ENCODE measurements at regions not wholly inside any gene's neighbourhood (a gene's known extent, or its start where the extent isn't known, plus 50 kb on each side); places are given as distances from the start of the nearest gene placed in this dataset.

DNA sequence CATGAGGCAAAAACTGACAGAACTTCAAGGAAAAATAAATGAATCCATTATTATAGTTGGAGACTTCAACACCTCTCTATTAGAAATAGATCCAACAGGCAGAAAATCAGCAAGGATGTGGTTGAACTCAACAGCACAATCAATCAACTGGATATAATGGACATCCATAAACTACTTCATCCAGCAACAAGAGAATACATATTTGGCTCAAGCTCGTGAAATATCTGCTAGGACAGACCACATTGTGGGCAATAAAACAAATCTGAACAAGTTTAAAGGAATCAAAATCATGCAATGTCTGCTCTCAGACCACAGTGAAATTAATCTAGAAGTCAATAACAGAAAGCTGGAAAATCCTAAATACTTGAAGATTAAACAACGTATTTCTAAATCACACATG lies 362.6 kb downstream of the CD109 start:
- DNase-seq (ENCODE audit: low spot score) (no peak), ATAC-seq (no peak)
- Histone ChIP-seq H3K9me2 (ENCODE audit: insufficient read depth) (0 out of 2 replicates have a peak, but pooled peaks cover 3% of the 10 kb centered on the region), H2AFZ (no peak overlapping the region), H3K36me3 (ENCODE audit: insufficient read depth) (no peaks in the 10 kb centered on the region), H4K20me1 (replicated peaks; ENCODE audit: insufficient read depth) (no peaks in the 10 kb centered on the region), H3F3A (replicated peaks; ENCODE audit: low read depth) (no peaks in the 10 kb centered on the region), H3K4me1 (ENCODE audit: insufficient read depth) (no peaks in the 10 kb centered on the region), H3K4me3 (no peak overlapping the region), H3K4me2 (no peak overlapping the region), H3K27ac (ENCODE audit: low read depth) (no peak overlapping the region), H3K27me3 (ENCODE audit: insufficient read depth) (no peaks in the 10 kb centered on the region), H3K79me2 (replicated peaks; ENCODE audit: insufficient read depth) (no peaks in the 10 kb centered on the region)
- no peak overlapping the region for H3K4me3 Mint-ChIP-seq
- no peaks in the 10 kb centered on the region; the same call in 2 of the 3 replicates for H3K36me3 Mint-ChIP-seq (ENCODE audit: low read depth)
- TF ChIP-seq POLR2AphosphoS5 (IDR thresholded peaks at IDR 0.05; ENCODE audit: low read depth) (no peak), NANOG (IDR thresholded peaks at IDR 0.05; ENCODE audit: borderline replicate concordance) (no peak), CREB1 (CRISPR knock-in tag; IDR thresholded peaks at IDR 0.05; ENCODE audit: low read depth) (no peak)
- TF ChIP-seq, protein P1, sequence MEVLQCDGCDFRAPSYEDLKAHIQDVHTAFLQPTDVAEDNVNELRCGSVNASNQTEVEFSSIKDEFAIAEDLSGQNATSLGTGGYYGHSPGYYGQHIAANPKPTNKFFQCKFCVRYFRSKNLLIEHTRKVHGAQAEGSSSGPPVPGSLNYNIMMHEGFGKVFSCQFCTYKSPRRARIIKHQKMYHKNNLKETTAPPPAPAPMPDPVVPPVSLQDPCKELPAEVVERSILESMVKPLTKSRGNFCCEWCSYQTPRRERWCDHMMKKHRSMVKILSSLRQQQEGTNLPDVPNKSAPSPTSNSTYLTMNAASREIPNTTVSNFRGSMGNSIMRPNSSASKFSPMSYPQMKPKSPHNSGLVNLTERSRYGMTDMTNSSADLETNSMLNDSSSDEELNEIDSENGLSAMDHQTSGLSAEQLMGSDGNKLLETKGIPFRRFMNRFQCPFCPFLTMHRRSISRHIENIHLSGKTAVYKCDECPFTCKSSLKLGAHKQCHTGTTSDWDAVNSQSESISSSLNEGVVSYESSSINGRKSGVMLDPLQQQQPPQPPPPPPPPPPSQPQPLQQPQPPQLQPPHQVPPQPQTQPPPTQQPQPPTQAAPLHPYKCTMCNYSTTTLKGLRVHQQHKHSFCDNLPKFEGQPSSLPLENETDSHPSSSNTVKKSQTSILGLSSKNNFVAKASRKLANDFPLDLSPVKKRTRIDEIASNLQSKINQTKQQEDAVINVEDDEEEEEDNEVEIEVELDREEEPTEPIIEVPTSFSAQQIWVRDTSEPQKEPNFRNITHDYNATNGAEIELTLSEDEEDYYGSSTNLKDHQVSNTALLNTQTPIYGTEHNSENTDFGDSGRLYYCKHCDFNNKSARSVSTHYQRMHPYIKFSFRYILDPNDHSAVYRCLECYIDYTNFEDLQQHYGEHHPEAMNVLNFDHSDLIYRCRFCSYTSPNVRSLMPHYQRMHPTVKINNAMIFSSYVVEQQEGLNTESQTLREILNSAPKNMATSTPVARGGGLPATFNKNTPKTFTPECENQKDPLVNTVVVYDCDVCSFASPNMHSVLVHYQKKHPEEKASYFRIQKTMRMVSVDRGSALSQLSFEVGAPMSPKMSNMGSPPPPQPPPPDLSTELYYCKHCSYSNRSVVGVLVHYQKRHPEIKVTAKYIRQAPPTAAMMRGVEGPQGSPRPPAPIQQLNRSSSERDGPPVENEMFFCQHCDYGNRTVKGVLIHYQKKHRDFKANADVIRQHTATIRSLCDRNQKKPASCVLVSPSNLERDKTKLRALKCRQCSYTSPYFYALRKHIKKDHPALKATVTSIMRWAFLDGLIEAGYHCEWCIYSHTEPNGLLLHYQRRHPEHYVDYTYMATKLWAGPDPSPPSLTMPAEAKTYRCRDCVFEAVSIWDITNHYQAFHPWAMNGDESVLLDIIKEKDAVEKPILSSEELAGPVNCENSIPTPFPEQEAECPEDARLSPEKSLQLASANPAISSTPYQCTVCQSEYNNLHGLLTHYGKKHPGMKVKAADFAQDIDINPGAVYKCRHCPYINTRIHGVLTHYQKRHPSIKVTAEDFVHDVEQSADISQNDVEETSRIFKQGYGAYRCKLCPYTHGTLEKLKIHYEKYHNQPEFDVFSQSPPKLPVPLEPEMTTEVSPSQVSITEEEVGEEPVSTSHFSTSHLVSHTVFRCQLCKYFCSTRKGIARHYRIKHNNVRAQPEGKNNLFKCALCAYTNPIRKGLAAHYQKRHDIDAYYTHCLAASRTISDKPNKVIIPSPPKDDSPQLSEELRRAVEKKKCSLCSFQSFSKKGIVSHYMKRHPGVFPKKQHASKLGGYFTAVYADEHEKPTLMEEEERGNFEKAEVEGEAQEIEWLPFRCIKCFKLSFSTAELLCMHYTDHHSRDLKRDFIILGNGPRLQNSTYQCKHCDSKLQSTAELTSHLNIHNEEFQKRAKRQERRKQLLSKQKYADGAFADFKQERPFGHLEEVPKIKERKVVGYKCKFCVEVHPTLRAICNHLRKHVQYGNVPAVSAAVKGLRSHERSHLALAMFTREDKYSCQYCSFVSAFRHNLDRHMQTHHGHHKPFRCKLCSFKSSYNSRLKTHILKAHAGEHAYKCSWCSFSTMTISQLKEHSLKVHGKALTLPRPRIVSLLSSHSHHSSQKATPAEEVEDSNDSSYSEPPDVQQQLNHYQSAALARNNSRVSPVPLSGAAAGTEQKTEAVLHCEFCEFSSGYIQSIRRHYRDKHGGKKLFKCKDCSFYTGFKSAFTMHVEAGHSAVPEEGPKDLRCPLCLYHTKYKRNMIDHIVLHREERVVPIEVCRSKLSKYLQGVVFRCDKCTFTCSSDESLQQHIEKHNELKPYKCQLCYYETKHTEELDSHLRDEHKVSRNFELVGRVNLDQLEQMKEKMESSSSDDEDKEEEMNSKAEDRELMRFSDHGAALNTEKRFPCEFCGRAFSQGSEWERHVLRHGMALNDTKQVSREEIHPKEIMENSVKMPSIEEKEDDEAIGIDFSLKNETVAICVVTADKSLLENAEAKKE (CRISPR knock-in tag; IDR thresholded peaks at IDR 0.05): no peak
- H3K27me3 Mint-ChIP-seq (ENCODE audit: insufficient read depth, low read depth, poor library complexity): no peaks in the 10 kb centered on the region
- H3K27ac Mint-ChIP-seq: no peak overlapping the region
- 0 out of 3 replicates have a peak, but pooled peaks cover 3% of the 10 kb centered on the region for H3K9me3 Mint-ChIP-seq
- H3K4me1 Mint-ChIP-seq: no peaks in the 10 kb centered on the region

DNA sequence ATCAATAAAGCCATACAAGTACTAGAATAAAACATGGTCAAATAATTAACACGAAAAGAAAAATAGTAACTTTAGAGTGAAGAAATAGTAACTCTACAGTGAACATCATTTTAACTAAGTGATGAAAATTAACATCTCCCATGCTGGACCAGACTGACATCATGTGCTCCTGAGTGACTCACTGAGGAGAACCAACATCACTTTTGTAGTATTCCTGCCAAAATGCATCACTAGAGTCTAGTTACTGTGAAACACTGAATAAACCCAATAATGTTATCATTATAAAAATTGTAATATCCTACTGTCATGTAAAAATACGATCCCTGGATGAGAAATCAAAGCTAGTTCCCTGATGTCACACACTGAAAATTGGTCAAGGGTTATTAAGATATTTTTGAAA lies 361.3 kb downstream of the CD109 start:
- H2AFZ ChIP-seq: no peak overlapping the region
- H3K9me2 ChIP-seq (ENCODE audit: insufficient read depth): 0 out of 2 replicates have a peak, but pooled peaks cover 3% of the 10 kb centered on the region
- no peak overlapping the region for H3K4me2 ChIP-seq
- H3K4me1 Mint-ChIP-seq: no peaks in the 10 kb centered on the region
- no peaks in the 10 kb centered on the region for H4K20me1 ChIP-seq (replicated peaks; ENCODE audit: insufficient read depth)
- no peaks in the 10 kb centered on the region for H3F3A ChIP-seq (replicated peaks; ENCODE audit: low read depth)
- 0 out of 3 replicates have a peak, but pooled peaks cover 3% of the 10 kb centered on the region for H3K9me3 Mint-ChIP-seq
- no peak overlapping the region for H3K4me3 ChIP-seq
- H3K27me3 ChIP-seq (ENCODE audit: insufficient read depth): no peaks in the 10 kb centered on the region
- H3K36me3 Mint-ChIP-seq (ENCODE audit: low read depth): no peaks in the 10 kb centered on the region; the same call in 2 of the 3 replicates
- H3K27me3 Mint-ChIP-seq (ENCODE audit: insufficient read depth, low read depth, poor library complexity): no peaks in the 10 kb centered on the region
- H3K36me3 ChIP-seq (ENCODE audit: insufficient read depth): no peaks in the 10 kb centered on the region
- H3K4me1 ChIP-seq (ENCODE audit: insufficient read depth): no peaks in the 10 kb centered on the region
- H3K4me3 Mint-ChIP-seq: no peak overlapping the region
- no peak overlapping the region for H3K27ac Mint-ChIP-seq
- no peak for DNase-seq (ENCODE audit: low spot score)
- no peak overlapping the region for H3K27ac ChIP-seq (ENCODE audit: low read depth)
- no peak for ATAC-seq
- no peaks in the 10 kb centered on the region for H3K79me2 ChIP-seq (replicated peaks; ENCODE audit: insufficient read depth)
- no peak for TF ChIP-seq ZNF331 (CRISPR knock-in tag; IDR thresholded peaks at IDR 0.05; ENCODE audit: low read depth)
- TF ChIP-seq, protein P2, sequence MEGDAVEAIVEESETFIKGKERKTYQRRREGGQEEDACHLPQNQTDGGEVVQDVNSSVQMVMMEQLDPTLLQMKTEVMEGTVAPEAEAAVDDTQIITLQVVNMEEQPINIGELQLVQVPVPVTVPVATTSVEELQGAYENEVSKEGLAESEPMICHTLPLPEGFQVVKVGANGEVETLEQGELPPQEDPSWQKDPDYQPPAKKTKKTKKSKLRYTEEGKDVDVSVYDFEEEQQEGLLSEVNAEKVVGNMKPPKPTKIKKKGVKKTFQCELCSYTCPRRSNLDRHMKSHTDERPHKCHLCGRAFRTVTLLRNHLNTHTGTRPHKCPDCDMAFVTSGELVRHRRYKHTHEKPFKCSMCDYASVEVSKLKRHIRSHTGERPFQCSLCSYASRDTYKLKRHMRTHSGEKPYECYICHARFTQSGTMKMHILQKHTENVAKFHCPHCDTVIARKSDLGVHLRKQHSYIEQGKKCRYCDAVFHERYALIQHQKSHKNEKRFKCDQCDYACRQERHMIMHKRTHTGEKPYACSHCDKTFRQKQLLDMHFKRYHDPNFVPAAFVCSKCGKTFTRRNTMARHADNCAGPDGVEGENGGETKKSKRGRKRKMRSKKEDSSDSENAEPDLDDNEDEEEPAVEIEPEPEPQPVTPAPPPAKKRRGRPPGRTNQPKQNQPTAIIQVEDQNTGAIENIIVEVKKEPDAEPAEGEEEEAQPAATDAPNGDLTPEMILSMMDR (conservative IDR thresholded peaks at IDR 0.05; ENCODE audit: low read depth in 2 of 2): no peak
- TF ChIP-seq, protein P3, sequence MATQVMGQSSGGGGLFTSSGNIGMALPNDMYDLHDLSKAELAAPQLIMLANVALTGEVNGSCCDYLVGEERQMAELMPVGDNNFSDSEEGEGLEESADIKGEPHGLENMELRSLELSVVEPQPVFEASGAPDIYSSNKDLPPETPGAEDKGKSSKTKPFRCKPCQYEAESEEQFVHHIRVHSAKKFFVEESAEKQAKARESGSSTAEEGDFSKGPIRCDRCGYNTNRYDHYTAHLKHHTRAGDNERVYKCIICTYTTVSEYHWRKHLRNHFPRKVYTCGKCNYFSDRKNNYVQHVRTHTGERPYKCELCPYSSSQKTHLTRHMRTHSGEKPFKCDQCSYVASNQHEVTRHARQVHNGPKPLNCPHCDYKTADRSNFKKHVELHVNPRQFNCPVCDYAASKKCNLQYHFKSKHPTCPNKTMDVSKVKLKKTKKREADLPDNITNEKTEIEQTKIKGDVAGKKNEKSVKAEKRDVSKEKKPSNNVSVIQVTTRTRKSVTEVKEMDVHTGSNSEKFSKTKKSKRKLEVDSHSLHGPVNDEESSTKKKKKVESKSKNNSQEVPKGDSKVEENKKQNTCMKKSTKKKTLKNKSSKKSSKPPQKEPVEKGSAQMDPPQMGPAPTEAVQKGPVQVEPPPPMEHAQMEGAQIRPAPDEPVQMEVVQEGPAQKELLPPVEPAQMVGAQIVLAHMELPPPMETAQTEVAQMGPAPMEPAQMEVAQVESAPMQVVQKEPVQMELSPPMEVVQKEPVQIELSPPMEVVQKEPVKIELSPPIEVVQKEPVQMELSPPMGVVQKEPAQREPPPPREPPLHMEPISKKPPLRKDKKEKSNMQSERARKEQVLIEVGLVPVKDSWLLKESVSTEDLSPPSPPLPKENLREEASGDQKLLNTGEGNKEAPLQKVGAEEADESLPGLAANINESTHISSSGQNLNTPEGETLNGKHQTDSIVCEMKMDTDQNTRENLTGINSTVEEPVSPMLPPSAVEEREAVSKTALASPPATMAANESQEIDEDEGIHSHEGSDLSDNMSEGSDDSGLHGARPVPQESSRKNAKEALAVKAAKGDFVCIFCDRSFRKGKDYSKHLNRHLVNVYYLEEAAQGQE (IDR thresholded peaks at IDR 0.05; ENCODE audit: unreplicated experiment): no peak
- TF ChIP-seq JUNB (IDR thresholded peaks at IDR 0.05; ENCODE audit: unreplicated experiment): no peak
- no peak for TF ChIP-seq STAT1 (IDR thresholded peaks at IDR 0.05; ENCODE audit: unreplicated experiment)
- TF ChIP-seq EZH2 (IDR thresholded peaks at IDR 0.05; ENCODE audit: low read depth, unreplicated experiment): no peak
- TF ChIP-seq NANOG (IDR thresholded peaks at IDR 0.05; ENCODE audit: borderline replicate concordance): no peak

Measured in GM23338 (cell line).